IMR-90 (cell line): ENCODE measurements at regions not wholly inside any gene's neighbourhood (a gene's known extent, or its start where the extent isn't known, plus 50 kb on each side); places are given as distances from the start of the nearest gene placed in this dataset.

Experiments
- ATAC-seq: fragments of 200-7000 bp; cut with Tn5 transposase; 2 replicates; pipeline ENCODE4 v1.9.1; 2020; ENCODE audit warnings: low read depth, mild to moderate bottlenecking, moderate library complexity
- BruUV-seq: library from RNA; stranded (reverse); fragments of 400-500 nt; replicated peaks from 2 replicates; lab custom pipeline; 2021; lab: Mats Ljungman, UMichigan
- CTCF ChIA-PET: fragments of 300-600 bp; formaldehyde crosslinking; extraction: SDS; loops from one replicate; lab custom pipeline; 2021; ENCODE audit warnings: antibody characterized with exemption; lab: Yijun Ruan, JAX
- POLR2A ChIA-PET: fragments of 300-600 bp; sonication (Branson Sonifier 250); formaldehyde crosslinking; loops from one replicate; lab custom pipeline; 2022; ENCODE audit warnings: antibody characterized with exemption; ENCODE audit not compliant: unreplicated experiment; lab: Charles Lee
- DNase-seq: peaks from one replicate; pipeline ENCODE4 v3.0.0; 2013
- H2AFZ ChIP-seq: replicated peaks from 2 replicates; pipeline ENCODE3; 2013; ENCODE audit warnings: low read length, mild to moderate bottlenecking; ENCODE audit not compliant: poor library complexity
- H2AK5ac ChIP-seq: 2 replicates; pipeline ENCODE4 v1.6.1; 2013; ENCODE audit warnings: low read depth, low read length, inconsistent platforms
- H2AK9ac ChIP-seq: replicated peaks from 2 replicates; pipeline ENCODE3; 2013; ENCODE audit warnings: mild to moderate bottlenecking, low read depth, low read length, moderate library complexity; ENCODE audit not compliant: poor library complexity
- H2BK120ac ChIP-seq: 2 replicates; pipeline ENCODE4 v1.6.1; 2013; ENCODE audit warnings: low read depth, low read length, inconsistent platforms
- H2BK15ac ChIP-seq: 3 replicates; pipeline ENCODE4 v1.6.1; 2013; ENCODE audit warnings: low read depth, low read length, inconsistent platforms
- H2BK20ac ChIP-seq: 2 replicates; pipeline ENCODE4 v1.6.1; 2013; ENCODE audit warnings: low read depth, mild to moderate bottlenecking, inconsistent platforms, low read length, moderate library complexity
- H2BK5ac ChIP-seq: 2 replicates; pipeline ENCODE4 v1.6.1; 2013; ENCODE audit warnings: mild to moderate bottlenecking, low read depth, low read length, inconsistent platforms; ENCODE audit not compliant: poor library complexity, severe bottlenecking
- H3K14ac ChIP-seq: replicated peaks from 2 replicates; pipeline ENCODE4 v1.6.1; 2013; ENCODE audit warnings: low read depth, low read length, inconsistent platforms
- H3K18ac ChIP-seq: 2 replicates; pipeline ENCODE4 v1.6.1; 2013; ENCODE audit warnings: low read depth, low read length, control low read depth
- H3K23ac ChIP-seq: 2 replicates; pipeline ENCODE4 v1.6.1; 2013; ENCODE audit warnings: low read depth, low read length, inconsistent platforms
- H3K27ac ChIP-seq: 2 replicates; pipeline ENCODE4 v1.5.1; 2013; ENCODE audit warnings: mild to moderate bottlenecking, control low read depth, low read length; ENCODE audit not compliant: insufficient read depth
- H3K27me3 ChIP-seq: 2 replicates; pipeline ENCODE4 v1.6.1; 2013; ENCODE audit warnings: low read length; ENCODE audit not compliant: control insufficient read depth, insufficient read depth
- H3K36me3 ChIP-seq: 2 replicates; pipeline ENCODE4 v1.6.1; 2013; ENCODE audit warnings: low read length, mixed read lengths; ENCODE audit not compliant: control insufficient read depth, insufficient read depth
- H3K4ac ChIP-seq: 2 replicates; pipeline ENCODE4 v1.6.1; 2013; ENCODE audit warnings: low read depth, low read length, inconsistent platforms
- H3K4me1 ChIP-seq: 2 replicates; pipeline ENCODE4 v1.6.1; 2013; ENCODE audit warnings: low read length, mixed read lengths; ENCODE audit not compliant: control insufficient read depth, insufficient read depth
- H3K4me2 ChIP-seq: 2 replicates; pipeline ENCODE4 v1.6.1; 2013; ENCODE audit warnings: low read depth, mild to moderate bottlenecking, control low read depth, low read length, moderate library complexity
- H3K4me3 ChIP-seq: 2 replicates; pipeline ENCODE4 v1.5.1; 2013; ENCODE audit warnings: low read depth, mild to moderate bottlenecking, control low read depth, low read length, moderate library complexity; ENCODE audit not compliant: insufficient read depth
- H3K56ac ChIP-seq: 2 replicates; pipeline ENCODE4 v1.6.1; 2013; ENCODE audit warnings: low read length, inconsistent platforms; ENCODE audit not compliant: insufficient read depth; ENCODE audit errors: extremely low read depth
- H3K79me1 ChIP-seq, 2 experiments: 2 replicates each; pipeline ENCODE4 v1.6.1; 2013; ENCODE audit warnings: low read length in 2 of 2, inconsistent platforms in 1 of 2, low read depth in 1 of 2
- H3K9ac ChIP-seq: 2 replicates; pipeline ENCODE4 v1.6.1; 2013; ENCODE audit warnings: low read depth, low read length, control low read depth
- H3K9me1 ChIP-seq: 2 replicates; pipeline ENCODE4 v1.6.1; 2013; ENCODE audit warnings: low read length, inconsistent platforms; ENCODE audit not compliant: insufficient read depth
- H3K9me3 ChIP-seq: 2 replicates; pipeline ENCODE4 v1.6.1; 2013; ENCODE audit warnings: low read length; ENCODE audit not compliant: control insufficient read depth, insufficient read depth
- H4K20me1 ChIP-seq: 2 replicates; pipeline ENCODE4 v1.6.1; 2013; ENCODE audit warnings: low read length, inconsistent platforms; ENCODE audit not compliant: insufficient read depth
- H4K5ac ChIP-seq: 2 replicates; pipeline ENCODE4 v1.6.1; 2013; ENCODE audit warnings: mild to moderate bottlenecking, low read depth, low read length, control low read depth
- H4K8ac ChIP-seq, 2 experiments: 2 replicates each; pipeline ENCODE4 v1.6.1; 2013; ENCODE audit warnings: low read depth in 2 of 2, low read length in 2 of 2, control low read depth in 1 of 2, inconsistent platforms in 1 of 2
- H4K91ac ChIP-seq: 2 replicates; pipeline ENCODE4 v1.6.1; 2013; ENCODE audit warnings: low read depth, low read length, inconsistent platforms; ENCODE audit not compliant: insufficient read depth
- MAFK ChIP-seq: IDR thresholded peaks from 2 replicates; pipeline ENCODE4 v1.6.1; 2012; ENCODE audit warnings: low read depth, low read length, improper control_type of control experiment
- MAZ ChIP-seq: IDR thresholded peaks from 2 replicates; pipeline ENCODE4 v1.6.1; 2012; ENCODE audit warnings: low read depth, mild to moderate bottlenecking, low read length, improper control_type of control experiment, moderate library complexity, borderline replicate concordance
- RFX5 ChIP-seq: IDR thresholded peaks from 2 replicates; pipeline ENCODE4 v1.8.0; 2012; ENCODE audit warnings: low read depth, mild to moderate bottlenecking, low read length, moderate library complexity
- WGBS, 2 experiments: methylation state at CpG; one replicate each; pipeline versions ENCODE4 v1.1.5 to v1.1.7; 2013; ENCODE audit warnings: missing lambda C conversion rate in 2 of 2; ENCODE audit not compliant: insufficient read length in 1 of 2; ENCODE audit errors: extremely low coverage in 2 of 2; 5-methylcytosine and 5-hydroxymethylcytosine counted together
- dilution Hi-C: fragments of 300-500 bp; cut with HindIII; formaldehyde crosslinking; loops from one replicate; pipeline ENCODE4 v1.14.3; 2018; ENCODE audit warnings: low sequenced_read_pairs; ENCODE audit not compliant: unreplicated experiment
- in situ Hi-C: fragments of 300-500 bp; cut with MboI; formaldehyde crosslinking; loops from 3 replicates; pipeline ENCODE4 v1.14.3; 2019; ENCODE audit warnings: low sequenced_read_pairs, inconsistent platforms, mixed read lengths
- intact Hi-C: fragments of 100-400 bp; cut with micrococcal nuclease; formaldehyde crosslinking; loops from 2 replicates; pipeline ENCODE4 v1.10.0; 2022

- in situ Hi-C loops (no loop called here), intact Hi-C loops (no loop called here)
Observed at GRCh38 chr20:6502999-6503398, 264.5 kb upstream of the BMP2 start.

More at GRCh38 chr20:6502999-6503398, 264.5 kb upstream of the BMP2 start:
- Histone ChIP-seq H3K4me2 (no peak overlapping the region), H3K14ac (no peak overlapping the region), H4K91ac (no peak overlapping the region), H3K18ac (no peak overlapping the region), H2BK5ac (no peak overlapping the region), H4K20me1 (no peaks in the 10 kb centered on the region), H3K4ac (no peak overlapping the region), H3K9me1 (no peaks in the 10 kb centered on the region), H3K36me3 (no peaks in the 10 kb centered on the region), H3K4me3 (no peak overlapping the region), H2AK9ac (no peak overlapping the region), H2AFZ (no peak overlapping the region), H2BK20ac (no peak overlapping the region), H3K9ac (no peak overlapping the region), H2AK5ac (no peak overlapping the region), H3K27me3 (no peaks in the 10 kb centered on the region), H3K56ac (no peak overlapping the region), H3K79me1 (no peaks in the 10 kb centered on the region), H2BK15ac (no peak overlapping the region), H3K27ac (no peak overlapping the region), H4K5ac (no peak overlapping the region), H3K23ac (no peak overlapping the region), H4K8ac (no peak overlapping the region), H3K9me3 (no peaks in the 10 kb centered on the region), H3K4me1 (no peaks in the 10 kb centered on the region), H2BK120ac (no peak overlapping the region)
- CTCF ChIA-PET = no interaction called here
- no peak for TF ChIP-seq MAZ
- TF ChIP-seq MAFK = no peak
- no peak for TF ChIP-seq RFX5
- ATAC-seq = no peak
- BruUV-seq = no TSS peak
- POLR2A ChIA-PET = no interaction called here
- DNase-seq = no peak
- no CpG with 5 or more reads among the region's 2 CpGs for WGBS, 2 experiments
- dilution Hi-C loops = no loop called here
